UCSD-AML1 (cell line): ENCODE measurements at regions not wholly inside any gene's neighbourhood (a gene's known extent, or its start where the extent isn't known, plus 50 kb on each side); places are given as distances from the start of the nearest gene placed in this dataset.

Source experiments
- DNase-seq: peaks from one replicate; lab custom pipeline; 2025; ENCODE audit not compliant: unreplicated experiment; lab: John Stamatoyannopoulos, UW

DNA sequence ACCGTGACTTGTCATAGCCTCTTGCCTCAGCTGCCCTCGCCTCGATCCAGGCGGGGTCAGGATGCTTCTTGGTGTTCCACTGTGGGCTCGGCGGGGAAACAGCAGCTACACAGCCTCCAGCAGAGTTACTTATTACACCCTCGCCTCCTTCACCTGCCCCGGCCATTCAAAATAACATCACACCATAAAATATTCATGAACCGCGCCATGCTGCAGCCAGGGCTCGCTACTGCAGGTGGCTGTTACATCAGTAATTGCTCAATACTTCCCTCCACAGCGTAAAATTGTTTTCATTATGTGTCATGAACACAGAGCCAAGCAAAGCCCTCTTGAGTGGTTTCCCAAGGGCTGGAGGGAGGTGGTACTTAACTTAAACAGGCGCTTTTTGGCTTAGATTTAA, 241.5 kb upstream of the SP8 start:
- DNase-seq, result no peak

DNA sequence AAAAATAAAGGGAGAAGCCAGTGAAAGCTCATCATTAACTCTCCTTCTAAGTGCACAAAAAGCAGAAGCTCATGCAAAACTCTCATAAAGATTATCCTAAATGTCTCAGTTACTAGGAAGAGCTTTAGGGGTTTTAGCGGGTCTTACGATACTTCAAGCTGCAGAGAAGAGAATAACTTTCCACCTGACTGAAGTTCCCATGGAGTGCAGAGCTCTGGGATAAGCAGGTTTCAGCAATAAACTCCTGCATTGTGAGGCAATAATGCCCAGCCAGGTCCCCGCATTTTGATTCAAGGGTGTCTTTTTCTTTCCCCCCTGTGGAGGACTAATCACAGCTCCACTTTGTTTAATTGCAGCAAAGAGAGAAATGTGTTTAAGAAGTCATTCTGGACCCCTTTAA, 241.9 kb upstream of the SP8 start:
- DNase-seq, result no peak

DNA sequence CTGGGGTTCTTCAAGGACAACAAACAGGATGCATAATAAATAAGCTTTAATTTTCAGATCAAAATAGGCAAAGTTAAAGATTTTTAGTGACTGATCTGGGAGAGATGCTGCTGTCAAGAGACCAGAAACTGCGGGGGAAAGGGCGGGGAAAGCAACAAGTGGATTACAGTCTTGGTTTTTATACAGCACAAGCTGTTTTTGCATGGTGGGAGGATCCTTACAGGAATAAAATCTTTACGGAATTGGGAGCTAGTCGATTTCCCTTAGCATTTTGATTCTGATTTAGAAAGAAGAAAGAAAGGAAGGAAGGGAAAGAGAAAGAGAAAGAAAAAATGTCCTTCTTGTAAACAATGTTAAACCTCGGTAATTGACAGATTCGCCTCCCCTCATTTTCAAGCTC, 242.3 kb upstream of the SP8 start:
- no peak for DNase-seq

DNA sequence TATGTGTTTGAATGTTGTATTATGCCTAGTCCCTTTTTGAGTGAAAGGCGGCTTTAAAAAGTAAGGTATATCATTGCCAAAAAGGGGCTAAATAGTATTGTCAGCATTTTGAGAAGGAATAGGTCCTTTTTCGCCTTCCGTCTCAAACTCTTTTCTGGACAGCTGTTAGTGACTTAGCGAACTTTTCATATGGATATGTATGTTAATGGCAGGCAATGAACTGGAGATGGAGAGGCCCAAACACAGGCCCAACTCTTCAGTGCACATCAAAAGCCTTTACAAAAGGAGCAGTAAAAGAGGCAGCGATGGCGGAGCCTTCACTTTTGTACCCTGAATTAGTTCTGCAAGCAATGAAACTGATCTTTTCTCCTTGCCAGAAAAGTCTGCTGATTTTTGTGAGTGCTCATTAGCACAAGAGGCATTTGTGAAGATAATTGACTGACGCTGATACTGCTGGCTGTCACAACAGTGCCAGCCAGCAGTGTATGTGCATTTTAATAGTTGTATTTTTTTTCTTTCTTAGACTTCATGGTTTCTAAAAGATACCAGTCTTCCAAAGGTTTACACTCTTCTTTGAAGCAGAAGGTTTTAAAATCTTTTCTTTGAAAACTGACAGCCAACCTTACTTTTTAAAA, 243.7 kb upstream of the SP8 start:
- no peak for DNase-seq

DNA sequence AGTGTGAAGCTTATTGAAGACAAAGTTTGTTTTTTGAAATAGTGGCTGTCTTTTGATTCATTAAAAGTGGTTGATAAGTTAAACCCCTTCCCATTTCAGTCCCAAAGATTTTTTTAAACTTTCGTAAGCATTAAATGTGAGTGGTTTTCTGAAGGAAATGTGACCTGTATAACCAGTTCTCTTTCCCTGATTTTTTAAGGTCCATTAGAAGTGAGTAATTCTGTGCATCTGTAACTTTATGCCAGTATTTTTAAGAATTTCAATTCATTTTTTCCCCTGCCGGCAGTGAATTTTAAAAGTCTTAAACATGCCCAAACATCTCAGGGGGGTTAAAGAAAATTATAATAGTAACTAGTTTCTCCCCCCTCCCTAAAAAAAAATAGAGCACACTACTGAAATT, 254.6 kb upstream of the SP8 start:
- DNase-seq, result no peak

DNA sequence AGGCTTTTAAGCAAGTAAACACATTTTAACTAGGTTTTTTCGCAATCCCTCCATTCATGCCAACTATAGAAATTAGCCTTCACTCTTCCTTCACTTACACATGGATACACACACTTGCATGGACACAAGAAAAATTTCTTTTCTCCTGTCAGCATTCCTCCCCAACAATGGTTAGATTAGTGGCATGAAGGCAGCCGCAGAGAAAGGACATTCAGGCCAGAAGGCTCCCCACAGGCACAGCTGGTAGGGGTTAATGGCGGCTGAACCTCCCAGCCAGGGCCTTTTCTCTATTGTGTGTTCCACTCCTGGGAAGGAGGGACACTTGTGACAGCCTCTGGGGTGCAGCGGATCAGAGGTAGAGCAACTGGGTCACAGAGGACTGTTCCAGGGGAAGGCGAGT, 255.0 kb upstream of the SP8 start:
- no peak for DNase-seq

DNA sequence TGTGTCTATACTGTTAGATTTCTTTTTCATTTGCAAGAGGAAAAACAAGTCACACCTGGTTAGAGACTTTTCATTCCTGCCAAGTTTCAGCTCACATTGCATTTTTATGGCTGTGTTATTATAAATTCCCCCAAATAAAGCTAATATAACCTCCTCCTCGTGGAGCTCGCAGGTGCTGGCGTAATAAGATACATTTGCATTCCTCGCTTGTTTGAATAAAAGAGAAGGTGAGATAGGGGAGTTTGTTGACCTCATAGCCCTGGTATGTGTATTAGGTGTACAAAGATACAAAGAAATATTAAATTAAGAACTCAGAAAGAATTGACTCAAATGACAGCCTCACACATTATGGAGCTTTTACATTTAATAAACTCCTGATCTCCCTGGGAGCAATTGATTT, 257.7 kb upstream of the SP8 start:
- DNase-seq, result no peak

DNA sequence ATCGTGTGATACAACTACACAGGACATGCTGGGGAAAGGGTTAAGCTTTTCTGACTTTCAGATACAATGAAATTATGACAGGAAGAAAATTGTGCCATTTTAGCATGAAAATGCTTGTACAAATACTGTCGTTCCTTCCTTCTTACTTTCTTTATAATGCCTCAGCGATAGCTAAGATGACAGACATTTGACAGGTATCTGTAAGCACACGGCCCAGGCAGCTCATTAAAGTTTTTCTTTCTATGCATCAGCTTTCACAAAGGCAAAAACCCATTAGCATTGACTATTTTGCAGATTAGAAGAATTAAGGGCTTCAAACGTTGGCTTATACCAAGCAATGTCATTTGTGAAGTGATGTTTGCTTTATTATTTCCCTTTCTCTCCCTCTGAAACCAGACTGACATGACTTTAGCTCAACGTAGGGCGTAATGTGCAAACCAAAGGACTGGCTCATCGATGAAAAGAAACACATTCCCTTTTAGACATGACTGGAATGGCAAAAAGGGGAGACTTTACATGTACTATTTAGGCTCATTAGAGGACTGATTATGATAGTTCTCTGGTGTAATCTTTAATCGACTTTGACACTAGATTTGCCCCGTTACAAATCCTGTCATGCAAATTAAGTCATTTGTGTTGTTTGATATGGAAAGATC, 258.4 kb upstream of the SP8 start:
- no peak for DNase-seq

DNA sequence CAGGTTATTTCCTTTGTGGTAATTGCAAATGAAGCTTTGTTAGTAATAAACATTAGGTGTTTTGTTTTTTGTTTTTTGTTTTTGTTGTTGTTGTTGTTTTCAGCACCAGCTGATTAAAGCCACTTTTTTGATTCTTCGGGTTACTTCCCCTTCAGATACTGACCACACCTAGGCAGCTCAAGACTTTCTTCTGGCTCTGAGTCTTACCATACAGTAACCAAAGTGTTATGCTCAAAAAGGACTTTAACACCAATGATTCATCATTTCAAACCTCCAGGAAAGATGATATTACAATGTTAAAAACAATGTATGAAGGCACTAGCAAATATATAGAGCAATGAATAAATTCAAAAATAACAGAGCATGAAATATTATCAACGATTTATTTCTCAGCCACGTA, 265.2 kb upstream of the SP8 start:
- no peak for DNase-seq

DNA sequence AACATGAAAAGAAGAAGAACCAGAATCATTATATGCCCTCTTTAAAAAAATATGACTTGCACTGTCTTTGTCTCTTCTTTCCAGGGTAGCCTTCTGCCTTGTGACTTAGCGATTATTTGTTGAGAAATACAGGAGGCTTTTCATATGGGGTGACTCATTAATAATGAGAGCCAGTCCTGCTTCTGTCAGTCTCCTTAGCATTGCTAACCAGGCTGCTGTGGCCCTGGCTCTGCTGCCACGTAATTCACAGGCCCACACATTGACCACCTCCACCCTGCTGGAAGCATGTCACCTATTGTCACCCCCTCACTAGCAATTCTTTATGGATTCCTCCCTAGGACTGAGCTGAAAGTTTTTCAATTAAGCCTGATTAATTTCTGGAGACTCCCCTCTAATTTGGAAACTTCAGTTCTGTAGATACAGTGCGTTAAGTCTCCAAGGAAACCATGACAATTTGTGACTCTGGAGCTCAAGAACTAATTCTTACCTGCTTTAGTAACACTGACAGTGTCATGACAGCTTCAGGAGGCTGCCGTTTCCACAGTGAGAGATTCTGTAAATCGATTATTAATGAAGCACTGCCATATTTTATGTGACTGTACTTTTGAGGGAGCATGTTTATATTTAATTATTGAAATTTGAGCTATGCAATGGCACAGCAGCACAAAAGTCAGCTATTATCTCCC, 267.9 kb upstream of the SP8 start:
- DNase-seq, result no peak

DNA sequence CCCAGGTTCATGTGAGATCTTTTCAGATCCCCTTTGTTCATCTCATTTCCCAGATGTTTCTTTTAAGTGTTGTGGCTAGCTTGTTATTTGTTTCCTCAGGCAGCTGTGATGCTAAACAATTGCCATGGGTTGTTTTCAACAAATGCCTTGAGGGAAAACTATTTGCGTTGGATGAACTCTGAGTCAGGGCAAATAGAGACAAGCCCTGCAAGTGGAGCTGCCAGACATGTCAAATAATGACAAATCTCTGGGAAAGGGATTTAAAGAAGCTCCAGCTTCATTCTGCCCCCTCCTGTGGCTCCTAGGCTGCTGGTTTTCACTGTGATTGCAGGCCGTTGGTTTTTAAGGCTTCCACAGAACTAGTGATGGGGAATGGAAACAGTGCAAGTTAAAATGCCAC, 272.4 kb upstream of the SP8 start:
- no peak for DNase-seq

DNA sequence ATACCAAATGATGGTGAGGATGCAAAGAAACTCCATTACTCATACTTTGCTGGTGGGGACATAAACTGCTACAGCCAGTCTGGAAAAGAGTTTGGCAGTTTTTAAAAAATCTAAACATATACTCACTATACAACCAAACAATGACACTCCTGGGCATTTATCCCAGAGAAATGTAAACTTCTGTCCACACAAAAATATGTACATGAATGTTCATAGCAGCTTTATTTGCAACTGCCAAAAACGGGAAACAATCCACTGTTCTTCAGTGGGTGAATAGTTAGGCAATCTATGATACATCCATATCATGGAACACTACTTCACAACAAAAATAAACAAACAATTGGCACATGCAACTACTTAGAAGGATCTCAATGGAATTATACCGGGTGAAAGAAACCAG, 276.4 kb upstream of the SP8 start:
- no peak for DNase-seq

DNA sequence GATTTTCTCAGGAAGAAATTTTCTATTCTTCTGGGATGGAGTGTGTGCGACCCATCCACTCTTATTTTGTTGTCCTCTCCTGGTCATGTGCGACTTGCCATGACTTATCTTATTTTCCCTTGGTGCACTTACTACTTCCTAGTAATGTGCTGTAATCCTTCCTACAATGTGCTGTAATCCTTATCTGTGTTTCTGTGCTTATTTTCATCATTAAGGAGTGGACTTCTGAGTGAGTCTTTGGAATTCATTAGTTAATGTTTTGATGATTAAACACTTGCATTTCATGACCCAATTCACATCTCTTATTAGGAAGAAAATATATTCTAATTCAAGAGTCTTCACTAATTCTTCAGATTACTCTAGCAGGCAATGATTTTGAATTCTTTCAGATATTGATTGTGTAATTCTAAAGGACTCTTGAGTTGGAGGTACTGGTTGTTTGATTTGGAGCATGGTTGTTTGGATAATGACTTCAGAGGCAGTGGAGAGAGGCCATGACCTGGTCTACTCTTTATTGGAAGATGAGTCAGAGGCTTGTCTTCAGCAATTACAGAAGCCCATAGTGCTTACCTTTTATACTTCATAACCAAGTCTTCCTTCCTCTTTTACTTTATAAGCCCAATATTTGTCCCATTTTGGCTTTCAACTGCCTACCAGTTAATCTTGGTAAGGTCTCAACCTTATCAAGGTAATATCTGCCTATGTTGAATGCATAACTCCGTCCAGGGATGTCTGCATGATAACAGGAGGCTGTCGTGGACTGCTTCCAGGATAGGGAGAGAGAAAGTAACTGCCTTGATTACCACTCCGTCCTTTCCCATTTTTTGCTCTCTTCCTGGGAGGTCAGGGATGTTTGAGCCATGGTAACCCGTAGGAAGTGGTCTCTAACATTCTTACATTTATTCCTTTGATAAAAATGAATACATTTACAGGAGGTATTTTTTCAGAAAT, 278.3 kb upstream of the SP8 start:
- DNase-seq, result no peak

DNA sequence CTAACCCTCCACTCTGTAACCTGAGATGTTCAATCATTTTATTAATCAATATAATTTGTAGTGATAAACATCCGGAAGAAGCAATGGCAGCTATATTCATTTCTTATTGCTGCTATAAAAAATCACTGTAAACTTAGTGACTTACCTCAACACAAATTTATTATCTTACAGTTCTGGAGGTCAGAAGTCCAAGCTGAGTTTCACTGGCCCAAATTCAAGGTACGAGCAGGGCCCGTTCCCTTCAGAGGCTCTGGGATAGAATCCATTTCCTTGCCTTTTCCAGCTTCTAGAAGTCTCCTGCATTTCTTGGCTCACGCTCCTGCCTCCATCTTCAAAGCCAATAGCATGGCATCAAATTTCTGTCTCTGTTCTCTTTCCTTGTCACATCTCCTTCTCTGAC, 279.5 kb upstream of the SP8 start:
- no peak for DNase-seq

DNA sequence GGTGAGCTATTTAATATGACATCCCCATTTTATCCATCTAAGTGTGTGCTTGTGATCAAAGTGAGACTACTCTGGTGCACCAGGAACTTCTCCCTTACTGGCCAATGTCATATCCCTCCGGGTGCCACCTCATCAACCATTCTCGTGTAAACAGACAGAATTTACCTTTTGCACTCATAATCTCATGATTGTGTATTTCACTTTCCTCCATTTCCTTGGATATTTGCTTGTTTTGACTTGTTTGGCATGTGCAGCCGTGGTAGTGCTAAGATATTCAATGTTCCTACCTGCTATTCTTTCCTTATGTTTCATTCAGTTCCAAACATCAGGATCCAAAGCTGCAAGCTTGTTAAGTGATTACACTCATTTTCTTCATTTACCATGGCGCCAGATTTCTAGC, 280.5 kb upstream of the SP8 start:
- no peak for DNase-seq

DNA sequence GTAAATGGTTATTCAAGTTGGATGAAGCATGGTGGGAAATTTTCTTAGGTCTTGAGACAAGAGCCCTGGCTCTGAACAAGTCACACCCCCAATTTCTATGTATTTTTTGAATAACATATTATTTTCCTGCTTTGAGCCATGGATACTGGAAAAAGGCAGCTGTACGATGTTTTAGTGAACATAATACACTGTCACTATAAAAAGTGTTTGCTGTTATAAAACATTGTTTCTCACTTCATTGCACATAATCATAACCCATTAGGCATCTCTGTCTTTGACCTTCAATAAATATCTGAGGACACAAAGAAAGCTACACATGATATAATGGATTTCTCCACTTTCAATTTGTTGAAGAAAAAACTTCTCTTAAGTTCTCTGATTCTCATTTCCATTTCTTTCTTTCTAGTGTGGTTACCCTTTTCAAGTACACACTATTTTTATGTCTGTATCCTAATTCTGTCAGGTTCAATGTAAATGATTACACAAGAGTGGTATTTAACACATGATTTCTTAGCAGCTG, 283.9 kb upstream of the SP8 start:
- DNase-seq, result no peak

DNA sequence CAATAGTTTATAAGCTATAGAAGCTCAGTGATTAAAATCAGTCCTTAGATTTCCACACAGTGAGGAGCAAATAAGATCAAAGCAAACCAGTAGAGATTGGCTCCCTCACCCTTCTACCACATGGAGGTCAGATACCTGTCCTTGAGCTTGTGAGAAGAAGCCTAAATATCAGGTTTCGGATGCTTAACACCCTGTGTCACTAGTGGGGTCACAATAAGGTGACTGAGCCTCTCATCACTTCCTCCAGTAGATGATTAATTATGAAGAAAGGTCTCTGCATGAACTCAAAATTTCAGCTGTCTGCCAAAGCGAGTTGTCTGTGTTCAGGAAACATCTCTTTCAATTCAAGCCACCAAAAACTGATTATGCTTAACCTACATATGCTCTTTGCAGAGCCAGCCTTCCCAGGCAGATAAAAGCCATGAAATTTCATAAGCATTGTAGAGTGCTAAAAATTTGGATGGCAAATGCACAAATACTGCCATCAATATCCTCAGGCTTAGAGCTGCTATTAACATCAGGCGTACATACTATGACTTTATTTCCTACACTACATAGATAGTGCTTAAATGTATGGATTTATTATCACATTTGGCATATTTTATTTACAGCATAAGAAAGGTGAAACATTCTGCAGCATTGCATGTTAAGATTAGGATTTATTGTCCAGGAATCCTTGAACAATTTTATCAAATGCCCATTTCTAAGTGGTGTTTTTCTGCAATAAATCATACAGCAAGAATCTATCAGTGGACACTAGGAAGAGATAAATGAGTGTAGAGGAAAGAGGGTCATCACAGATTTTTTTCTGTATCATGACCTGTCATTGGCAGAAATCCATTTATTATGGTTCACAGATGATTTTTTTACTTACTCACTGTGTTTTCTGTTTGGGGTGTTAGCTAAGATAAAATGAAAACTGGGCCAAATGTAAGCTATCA, 285.1 kb upstream of the SP8 start:
- DNase-seq, result no peak

DNA sequence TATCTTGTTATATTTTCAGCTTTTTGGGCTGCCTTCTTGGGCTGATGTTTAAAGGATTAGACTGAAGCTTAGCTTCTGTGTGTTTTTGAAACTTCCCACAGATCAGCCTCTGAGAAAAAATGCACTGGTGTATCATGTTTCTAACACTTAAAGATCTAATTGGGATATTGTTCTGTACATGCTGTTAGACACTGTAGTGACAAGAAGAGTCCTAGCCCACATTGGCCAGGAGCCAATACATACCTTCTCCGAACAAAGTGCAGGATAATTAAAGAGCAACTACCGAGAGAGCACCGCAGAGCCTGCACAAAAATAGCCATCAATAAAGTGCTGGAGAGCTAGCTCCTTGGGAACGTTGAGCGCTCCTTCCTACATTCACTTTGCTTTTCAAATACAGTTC, 289.4 kb upstream of the SP8 start:
- no peak for DNase-seq

DNA sequence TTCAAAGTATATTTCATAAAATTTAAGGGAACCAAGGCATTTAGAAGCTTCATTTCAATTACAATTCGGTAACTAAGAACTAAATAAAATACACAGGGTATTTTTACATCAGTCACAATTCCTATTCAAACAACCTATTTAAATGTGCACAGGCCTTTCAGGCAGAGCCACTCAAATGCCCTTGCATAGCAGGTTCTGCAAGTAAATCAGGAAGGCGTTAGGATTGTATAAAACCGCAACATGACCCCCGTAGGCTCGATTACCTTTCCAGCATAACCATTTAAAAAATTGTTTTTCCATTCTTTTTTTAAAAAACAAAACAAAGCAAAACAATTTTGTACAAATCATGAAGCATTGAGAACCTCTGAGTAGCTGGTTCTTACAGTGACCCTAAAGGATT, 289.9 kb upstream of the SP8 start:
- DNase-seq, result no peak

DNA sequence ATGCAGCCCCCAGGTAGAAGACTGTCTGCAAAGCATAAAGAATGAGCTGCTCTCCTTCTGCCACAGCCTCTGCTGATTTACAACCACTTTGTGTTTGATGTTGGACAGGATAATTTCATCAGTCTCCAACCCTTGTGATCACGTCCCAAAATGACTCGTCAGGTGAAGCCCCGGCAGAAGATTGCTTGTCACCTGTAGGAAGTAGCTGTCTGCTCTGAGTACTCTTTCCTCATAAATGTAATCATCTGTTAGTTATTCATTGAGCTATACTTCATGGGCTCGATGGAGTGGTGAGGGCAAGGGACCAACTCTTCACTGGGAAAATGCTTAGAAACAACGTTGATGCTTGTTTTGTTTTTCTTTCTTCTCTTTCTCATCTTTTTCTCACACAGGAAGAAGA, 290.9 kb upstream of the SP8 start:
- no peak for DNase-seq
